SU-DHL-6 (cell line): ENCODE measurements at regions not wholly inside any gene's neighbourhood (a gene's known extent, or its start where the extent isn't known, plus 50 kb on each side); places are given as distances from the start of the nearest gene placed in this dataset.

ENCODE experiments used
- H2AFZ ChIP-seq: fragments of 200-600 bp; sonication (generic); 2 replicates; pipeline ENCODE4 v1.6.1; 2014; ENCODE audit warnings: low read depth, mild to moderate bottlenecking, moderate library complexity, mixed read lengths, antibody characterized with exemption, low read length; ENCODE audit not compliant: severe bottlenecking
- H3F3A ChIP-seq: fragments of 200-600 bp; shearing (Covaris generic); 2 replicates; pipeline ENCODE4 v1.6.0; 2016; ENCODE audit warnings: antibody characterized with exemption, mild to moderate bottlenecking; ENCODE audit not compliant: insufficient read depth
- H3K27ac ChIP-seq: fragments of 200-600 bp; sonication (generic); 2 replicates; pipeline ENCODE4 v1.5.1; 2016; ENCODE audit warnings: low read depth, mild to moderate bottlenecking, low read length, moderate library complexity, mixed read lengths
- H3K27me3 ChIP-seq: fragments of 200-600 bp; sonication (generic), shearing (Covaris generic); 2 replicates; pipeline ENCODE4 v1.6.0; 2014; ENCODE audit warnings: mild to moderate bottlenecking, low read length
- H3K36me3 ChIP-seq: fragments of 200-600 bp; sonication (generic); 2 replicates; pipeline ENCODE4 v1.6.1; 2014; ENCODE audit warnings: mild to moderate bottlenecking, low read length, mixed read lengths
- H3K4me2 ChIP-seq: fragments of 300-600, 200-600 bp; shearing (Covaris generic), sonication (generic); 2 replicates; pipeline ENCODE4 v1.6.0; 2014; ENCODE audit warnings: low read length, low read depth, mild to moderate bottlenecking; ENCODE audit not compliant: poor library complexity, severe bottlenecking
- H3K4me3 ChIP-seq: fragments of 200-600 bp; sonication (generic); 2 replicates; pipeline ENCODE4 v1.5.1; 2014; ENCODE audit warnings: antibody characterized with exemption, low read length, mild to moderate bottlenecking, mixed read lengths; ENCODE audit not compliant: insufficient read depth, poor library complexity, severe bottlenecking
- H3K79me2 ChIP-seq: fragments of 200-600 bp; sonication (generic); 2 replicates; pipeline ENCODE4 v1.6.1; 2014; ENCODE audit warnings: mild to moderate bottlenecking, low read length, moderate library complexity; ENCODE audit not compliant: insufficient read depth
- H3K9ac ChIP-seq: fragments of 200-600 bp; sonication (generic); 2 replicates; pipeline ENCODE4 v1.7.0; 2014; ENCODE audit warnings: mild to moderate bottlenecking, low read length
- H3K9me2 ChIP-seq: fragments of 200-600 bp; sonication (generic); replicated peaks from 2 replicates; pipeline ENCODE4 v1.6.1; 2014; ENCODE audit warnings: low read length; ENCODE audit not compliant: insufficient read depth
- H3K9me3 ChIP-seq: fragments of 200-600 bp; sonication (generic); 2 replicates; pipeline ENCODE4 v1.6.1; 2014; ENCODE audit warnings: low read length, mixed read lengths; ENCODE audit not compliant: insufficient read depth
- H4K20me1 ChIP-seq: fragments of 200-600 bp; sonication (generic); 2 replicates; pipeline ENCODE4 v1.6.1; 2014; ENCODE audit warnings: low read depth, mild to moderate bottlenecking, antibody characterized with exemption, low read length, moderate library complexity, mixed read lengths
- EZH2phosphoT487 ChIP-seq: fragments of 200-600 bp; sonication (generic), shearing (Covaris generic); conservative IDR thresholded peaks from 2 replicates; pipeline ENCODE4 v1.6.1; 2018; ENCODE audit warnings: mild to moderate bottlenecking, antibody characterized with exemption, low read length, moderate library complexity, mixed read lengths
- TF ChIP-seq, protein P1 (sequence below): fragments of 200-600 bp; sonication (generic); IDR thresholded peaks from one replicate; pipeline ENCODE4 v1.5.1; 2017; ENCODE audit warnings: antibody characterized with exemption, mild to moderate bottlenecking, low read length, moderate library complexity; ENCODE audit not compliant: insufficient read depth, poor library complexity, severe bottlenecking

GRCh38 chr15:99507016-99507503 lies 58.7 kb upstream of the MEF2A start:
- TF ChIP-seq, protein P1, sequence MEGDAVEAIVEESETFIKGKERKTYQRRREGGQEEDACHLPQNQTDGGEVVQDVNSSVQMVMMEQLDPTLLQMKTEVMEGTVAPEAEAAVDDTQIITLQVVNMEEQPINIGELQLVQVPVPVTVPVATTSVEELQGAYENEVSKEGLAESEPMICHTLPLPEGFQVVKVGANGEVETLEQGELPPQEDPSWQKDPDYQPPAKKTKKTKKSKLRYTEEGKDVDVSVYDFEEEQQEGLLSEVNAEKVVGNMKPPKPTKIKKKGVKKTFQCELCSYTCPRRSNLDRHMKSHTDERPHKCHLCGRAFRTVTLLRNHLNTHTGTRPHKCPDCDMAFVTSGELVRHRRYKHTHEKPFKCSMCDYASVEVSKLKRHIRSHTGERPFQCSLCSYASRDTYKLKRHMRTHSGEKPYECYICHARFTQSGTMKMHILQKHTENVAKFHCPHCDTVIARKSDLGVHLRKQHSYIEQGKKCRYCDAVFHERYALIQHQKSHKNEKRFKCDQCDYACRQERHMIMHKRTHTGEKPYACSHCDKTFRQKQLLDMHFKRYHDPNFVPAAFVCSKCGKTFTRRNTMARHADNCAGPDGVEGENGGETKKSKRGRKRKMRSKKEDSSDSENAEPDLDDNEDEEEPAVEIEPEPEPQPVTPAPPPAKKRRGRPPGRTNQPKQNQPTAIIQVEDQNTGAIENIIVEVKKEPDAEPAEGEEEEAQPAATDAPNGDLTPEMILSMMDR, result no peak
- TF ChIP-seq EZH2phosphoT487, result no peak
- no peaks in the 10 kb centered on the region for H3K9me2 ChIP-seq
- H3K9me3 ChIP-seq, result no peaks in the 10 kb centered on the region
- H3K27ac ChIP-seq, result peak overlapping the region; percentile 52
- no peak overlapping the region for H2AFZ ChIP-seq
- no peaks in the 10 kb centered on the region for H3K36me3 ChIP-seq
- no peak overlapping the region for H3K4me3 ChIP-seq
- peak overlapping the region; percentile 27 for H3K4me2 ChIP-seq
- H4K20me1 ChIP-seq, result no peaks in the 10 kb centered on the region
- no peaks in the 10 kb centered on the region for H3K79me2 ChIP-seq
- H3F3A ChIP-seq, result no peaks in the 10 kb centered on the region
- no peak overlapping the region for H3K9ac ChIP-seq
- no peaks in the 10 kb centered on the region for H3K27me3 ChIP-seq

DNA sequence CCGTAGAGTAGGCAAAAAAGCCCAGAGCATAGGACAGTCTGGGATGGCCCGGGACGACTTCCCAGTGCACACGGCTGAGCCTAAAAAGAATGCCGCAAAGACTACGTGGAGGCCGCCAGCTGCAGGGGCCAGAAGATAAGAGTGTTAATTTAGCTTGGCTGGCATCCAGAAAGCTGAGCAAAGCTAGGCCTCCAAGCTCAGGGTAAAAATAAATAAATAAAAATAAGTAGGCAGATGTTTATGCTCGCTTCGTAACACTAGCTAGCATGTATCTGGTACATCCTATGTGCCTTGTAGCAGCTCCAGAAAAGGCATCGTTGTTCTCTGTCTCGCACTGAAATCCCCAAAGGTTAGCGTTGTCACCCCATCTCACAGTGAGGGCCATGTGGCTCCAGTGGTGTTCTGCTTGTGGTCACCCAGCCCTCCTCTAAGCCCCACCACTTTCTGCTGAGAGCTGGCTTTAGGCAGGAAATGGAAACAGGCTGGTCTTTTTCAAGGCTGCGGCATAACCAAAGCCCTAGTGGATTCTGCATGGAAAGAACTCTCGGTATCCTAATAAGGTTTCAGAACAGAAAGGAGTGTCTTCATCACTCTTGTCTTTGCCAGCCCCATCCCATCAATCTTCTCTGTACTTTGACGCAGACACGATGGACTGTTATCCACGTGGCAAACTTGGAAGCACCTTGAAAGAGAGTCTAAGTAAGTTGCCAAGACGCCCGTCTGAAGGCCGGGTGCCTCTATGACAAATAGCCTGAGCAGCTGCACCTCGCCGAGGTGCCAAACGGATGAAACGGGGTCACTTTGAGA lies 58.1 kb upstream of the MEF2A start:
- Histone ChIP-seq H2AFZ (peak overlapping the region; percentile 1), H3K9me2 (no peaks in the 10 kb centered on the region), H3K36me3 (no peaks in the 10 kb centered on the region), H3K27ac (peak overlapping the region; percentile 52), H3K4me3 (no peak overlapping the region), H4K20me1 (no peaks in the 10 kb centered on the region), H3K27me3 (no peaks in the 10 kb centered on the region), H3K4me2 (peak overlapping the region; percentile 27), H3F3A (no peaks in the 10 kb centered on the region), H3K9me3 (no peaks in the 10 kb centered on the region), H3K9ac (no peak overlapping the region), H3K79me2 (no peaks in the 10 kb centered on the region)
- no peak for TF ChIP-seq EZH2phosphoT487
- TF ChIP-seq, protein P1, result no peak

DNA sequence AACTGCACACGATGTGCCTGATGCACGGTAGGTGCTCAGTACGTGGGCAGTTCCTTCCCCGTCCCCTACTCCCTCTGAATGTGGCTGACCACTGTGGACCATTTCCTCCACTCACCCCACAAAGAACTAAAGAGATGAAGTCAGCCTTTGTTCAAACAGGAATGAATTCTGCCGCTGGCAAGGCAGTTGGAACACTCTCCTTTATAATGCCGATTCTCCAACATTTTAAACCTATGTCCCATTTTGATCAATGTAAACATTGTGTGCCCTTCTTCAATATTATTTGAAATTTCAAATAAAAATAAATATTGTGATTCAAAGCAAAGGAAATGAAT lies 57.5 kb upstream of the MEF2A start:
- TF ChIP-seq EZH2phosphoT487, result no peak
- TF ChIP-seq, protein P1, result no peak
- H2AFZ ChIP-seq, result peak overlapping the region; percentile 1
- no peaks in the 10 kb centered on the region for H3K9me3 ChIP-seq
- no peak overlapping the region for H3K9ac ChIP-seq
- H3K27ac ChIP-seq, result peak overlapping the region; percentile 52
- H3K36me3 ChIP-seq, result no peaks in the 10 kb centered on the region
- H3K4me3 ChIP-seq, result no peak overlapping the region
- no peaks in the 10 kb centered on the region for H3F3A ChIP-seq
- H4K20me1 ChIP-seq, result no peaks in the 10 kb centered on the region
- no peaks in the 10 kb centered on the region for H3K27me3 ChIP-seq
- H3K9me2 ChIP-seq, result no peaks in the 10 kb centered on the region
- peak overlapping the region; percentile 27 for H3K4me2 ChIP-seq
- H3K79me2 ChIP-seq, result no peaks in the 10 kb centered on the region
